ENCODE measurements at regions not wholly inside any gene's neighbourhood (a gene's known extent, or its start where the extent isn't known, plus 50 kb on each side); places are given as distances from the start of the nearest gene placed in this dataset.
"Not testable (repeated sequence)": the region's sequence is repeated elsewhere in the genome, so short reads cannot be mapped to it uniquely, and the experiment has no call there.

DNA sequence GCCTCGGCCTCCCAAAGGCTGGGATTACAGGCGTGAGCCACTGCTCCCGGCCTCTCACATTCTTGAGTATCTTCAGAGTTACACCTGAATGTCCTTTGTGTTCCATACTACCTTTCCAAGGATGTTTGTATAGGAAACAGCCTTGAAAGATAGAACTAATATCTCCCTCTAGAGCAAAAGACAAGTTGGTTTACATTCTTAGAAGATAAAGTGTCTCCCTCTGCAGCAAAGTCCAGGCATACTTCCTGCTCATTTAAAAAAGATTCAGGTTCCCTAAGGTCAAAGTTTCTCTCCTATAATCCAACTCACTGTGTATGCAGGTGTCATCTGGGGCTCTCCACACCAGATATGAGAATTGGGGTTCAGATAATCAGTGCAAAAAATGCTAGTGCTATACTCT, 224.4 kb downstream of the TPBG start:
- no peak for DNase-seq

DNA sequence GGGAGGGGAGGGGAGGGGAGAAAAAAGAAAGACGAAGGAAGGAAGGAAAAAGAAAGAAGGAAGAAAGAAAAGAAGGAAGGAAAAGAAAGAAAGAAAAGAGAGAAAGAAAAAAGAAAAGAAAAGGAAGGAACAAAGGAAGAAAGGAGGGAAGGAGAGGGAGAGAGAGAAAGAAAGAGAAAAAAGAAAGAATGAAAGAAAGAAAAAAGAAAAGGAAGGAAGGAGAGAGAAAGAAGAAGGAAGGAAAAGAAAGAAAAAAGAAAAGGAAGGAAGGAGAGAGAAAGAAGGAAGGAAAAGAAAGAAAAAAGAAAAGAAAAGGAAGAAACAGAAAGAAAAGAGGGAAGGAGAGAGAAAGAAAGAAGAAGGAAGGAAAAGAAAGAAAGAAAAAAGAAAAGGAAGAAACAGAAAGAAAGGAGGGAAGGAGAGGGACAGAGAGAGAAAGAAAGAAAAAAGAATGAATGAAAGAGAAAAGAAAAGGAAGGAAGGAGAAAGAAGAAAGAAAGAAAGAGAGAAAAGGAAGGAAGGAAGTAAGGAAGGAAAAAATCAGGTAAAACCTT, 225.3 kb downstream of the TPBG start:
- no peak for DNase-seq

DNA sequence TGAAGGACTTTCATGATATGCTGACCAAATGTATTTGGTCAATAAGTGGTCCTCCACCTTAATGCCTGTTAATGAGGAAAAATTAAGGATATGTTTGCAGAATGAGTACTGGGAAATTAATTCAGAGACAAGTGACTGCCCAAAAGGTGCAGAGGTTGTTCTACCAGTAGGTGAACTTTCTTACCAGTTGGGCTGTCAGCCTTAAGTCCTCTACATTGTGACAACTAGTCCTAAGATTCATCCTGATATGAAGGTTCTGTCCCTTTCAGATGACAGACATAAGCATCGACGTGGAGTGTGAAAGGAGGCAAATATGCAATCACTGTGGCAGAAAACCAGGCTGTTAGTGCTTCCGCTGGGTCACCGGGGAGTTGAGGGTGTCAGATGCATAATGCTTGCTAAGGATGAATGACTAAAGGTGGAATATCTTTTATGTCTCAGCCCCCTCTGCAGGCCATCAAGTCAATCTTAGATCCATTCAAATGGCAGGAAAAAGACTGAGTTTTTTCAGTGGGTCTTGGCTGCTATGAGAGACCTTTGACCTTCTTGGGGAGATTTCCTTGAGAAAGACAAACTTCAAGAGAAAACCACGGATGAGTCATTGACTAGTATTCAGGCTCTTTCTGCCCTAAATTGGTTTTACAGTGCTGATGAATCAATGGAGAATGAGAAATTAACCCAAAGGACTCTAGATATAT, 226.0 kb downstream of the TPBG start:
- peak; percentile 55 for DNase-seq

DNA sequence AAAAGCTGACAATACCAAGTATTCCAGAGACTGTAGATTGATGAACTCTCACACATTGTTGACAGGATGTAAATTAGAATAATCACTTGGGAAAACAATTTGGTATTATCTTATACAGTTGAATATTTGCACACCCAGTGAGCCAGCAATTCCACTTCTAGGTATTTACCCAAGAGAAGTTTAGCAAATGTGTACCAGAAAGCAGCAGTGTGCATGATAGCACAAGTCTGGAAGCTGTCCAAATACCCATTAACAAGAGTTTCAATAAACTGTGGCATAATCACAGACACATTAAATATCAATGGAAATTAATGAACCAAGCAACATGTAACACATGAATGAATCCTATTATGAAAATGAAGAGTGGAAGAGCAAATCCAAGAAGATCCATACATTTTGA, 233.6 kb downstream of the TPBG start:
- peak; percentile 41 for DNase-seq

DNA sequence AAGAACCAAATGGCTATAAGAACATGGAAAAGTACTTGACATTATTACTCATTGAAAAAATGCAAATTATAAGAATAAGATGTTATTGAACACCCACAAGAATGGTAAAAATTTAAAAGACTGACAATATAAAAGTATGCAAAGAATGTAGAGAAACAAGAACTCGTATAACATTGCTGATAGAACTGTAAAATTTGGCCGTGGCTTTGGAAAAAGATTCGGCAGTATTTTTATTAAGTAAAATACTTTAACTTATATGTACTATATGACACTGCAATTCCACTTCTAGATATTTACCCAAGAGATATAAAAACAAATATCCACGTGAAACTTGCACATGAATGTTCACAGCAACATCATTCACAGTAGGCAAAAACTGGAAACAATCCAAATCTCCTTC, 239.2 kb downstream of the TPBG start:
- no peak for DNase-seq

DNA sequence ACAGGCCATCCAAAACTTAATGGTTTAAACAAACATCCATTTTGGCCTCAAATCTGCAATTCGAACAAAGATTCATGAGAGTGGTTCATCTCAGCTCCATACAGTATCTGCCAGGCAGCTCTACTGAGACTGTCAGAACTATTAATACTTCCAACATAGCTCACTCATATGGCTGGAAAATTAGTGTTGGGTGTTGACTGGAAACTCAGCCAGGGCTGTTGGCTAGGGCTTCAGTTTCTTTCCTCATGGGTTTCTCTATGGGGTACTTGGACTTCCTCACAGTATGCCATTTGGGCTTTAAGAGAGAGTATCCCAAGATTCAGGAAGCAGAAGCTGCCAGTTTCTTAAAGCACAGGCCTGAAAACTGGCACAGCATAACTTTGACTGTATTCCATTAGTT, 240.3 kb downstream of the TPBG start:
- DNase-seq: no peak

DNA sequence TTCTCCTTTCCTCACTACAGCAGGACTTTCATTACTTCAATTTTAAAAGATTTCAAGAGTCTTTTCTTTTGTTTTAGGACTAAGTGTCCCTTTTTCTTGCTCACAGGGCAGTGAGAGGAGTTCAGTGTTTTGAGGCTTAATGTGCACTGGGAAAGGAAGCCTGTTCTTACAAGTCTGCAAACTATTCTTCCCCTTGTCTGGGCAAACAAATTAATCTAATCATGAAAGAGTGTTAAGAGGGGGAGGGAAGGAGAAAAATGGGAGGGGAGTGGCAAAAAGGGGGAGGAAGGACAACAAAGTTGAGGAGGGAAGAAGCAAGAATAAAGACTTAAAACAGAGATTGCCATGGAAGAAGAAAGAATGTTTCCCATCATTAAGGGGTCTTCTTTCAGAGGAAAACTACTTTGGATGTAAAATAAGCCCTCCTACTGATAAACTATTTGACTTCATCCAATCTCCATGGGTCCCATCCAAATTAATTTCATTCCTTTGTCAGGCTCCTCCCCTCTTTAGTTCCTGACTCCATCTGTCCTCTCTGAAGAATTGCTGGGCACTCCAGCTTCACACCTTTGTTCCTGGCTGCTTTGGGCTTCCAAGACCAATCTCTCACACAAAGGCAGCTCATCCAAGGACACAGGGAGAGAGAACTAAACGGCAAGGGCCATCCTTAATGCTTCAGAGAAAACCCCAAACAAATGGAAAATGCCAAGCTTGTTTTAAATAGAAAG, 244.5 kb downstream of the TPBG start:
- peak; percentile 54 for DNase-seq

DNA sequence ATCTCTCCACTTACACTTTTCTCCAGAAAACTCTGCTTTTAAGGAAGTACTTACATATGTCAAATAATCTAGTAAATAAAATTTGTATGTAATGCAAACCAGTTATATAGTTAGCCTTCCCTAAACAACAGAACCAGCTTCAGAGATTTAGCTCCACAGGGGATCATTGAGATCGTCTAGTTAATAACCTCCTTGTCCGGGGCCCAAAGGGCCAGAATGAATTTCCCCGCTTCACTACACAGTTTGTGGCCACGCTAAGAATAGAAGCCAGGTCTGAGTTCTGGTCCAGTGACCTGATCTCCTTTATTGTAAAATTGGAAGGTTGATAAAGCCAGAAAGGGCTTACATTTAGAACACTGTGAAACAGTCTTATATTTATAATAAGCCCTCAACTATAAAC, 245.2 kb downstream of the TPBG start:
- DNase-seq: no peak

DNA sequence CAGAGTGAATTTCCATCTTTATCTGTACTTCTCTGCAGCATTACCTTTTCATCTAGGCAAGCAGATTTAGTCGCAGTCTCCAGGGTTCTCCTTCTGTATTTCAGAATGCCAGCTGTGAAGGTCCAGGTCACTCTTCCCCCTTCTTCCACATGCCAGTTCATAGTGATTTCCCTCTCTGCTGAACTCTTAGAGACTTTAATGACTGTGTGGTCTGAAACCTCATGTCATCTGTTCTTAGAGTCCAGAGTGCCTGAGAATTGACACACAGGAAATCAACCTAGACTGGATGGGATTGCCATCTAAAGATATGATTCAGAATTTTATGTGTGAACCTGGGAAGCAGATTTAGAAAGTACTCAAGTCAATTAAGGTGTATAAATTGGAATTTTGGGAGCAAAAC, 248.1 kb downstream of the TPBG start:
- DNase-seq: peak; percentile 17

DNA sequence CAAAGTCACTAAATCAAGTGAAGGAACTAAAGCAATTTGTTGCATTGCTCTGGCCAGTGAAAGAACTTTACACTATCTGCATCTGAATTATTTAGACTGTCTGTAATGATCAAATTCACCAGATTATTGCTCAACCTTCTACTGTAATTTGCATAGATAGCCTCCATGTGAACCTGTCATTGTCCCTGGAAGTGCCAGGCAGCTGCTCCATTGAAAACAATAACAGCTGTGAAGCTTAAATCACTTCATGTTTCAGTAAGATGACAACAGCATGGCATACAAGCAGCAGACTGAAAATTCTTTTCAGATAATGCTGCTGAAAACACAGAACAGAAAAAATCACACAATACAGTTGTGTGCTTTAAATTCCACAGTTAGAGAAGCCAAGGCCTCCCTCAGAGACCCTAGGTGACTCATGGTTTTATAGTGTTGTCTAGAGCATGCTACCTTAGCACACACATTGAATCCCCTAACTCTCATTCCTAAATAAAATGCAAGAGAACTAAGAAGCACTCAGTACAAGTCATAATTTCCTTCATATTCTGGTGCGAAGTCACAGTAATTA, 248.9 kb downstream of the TPBG start:
- DNase-seq: peak; percentile 58

DNA sequence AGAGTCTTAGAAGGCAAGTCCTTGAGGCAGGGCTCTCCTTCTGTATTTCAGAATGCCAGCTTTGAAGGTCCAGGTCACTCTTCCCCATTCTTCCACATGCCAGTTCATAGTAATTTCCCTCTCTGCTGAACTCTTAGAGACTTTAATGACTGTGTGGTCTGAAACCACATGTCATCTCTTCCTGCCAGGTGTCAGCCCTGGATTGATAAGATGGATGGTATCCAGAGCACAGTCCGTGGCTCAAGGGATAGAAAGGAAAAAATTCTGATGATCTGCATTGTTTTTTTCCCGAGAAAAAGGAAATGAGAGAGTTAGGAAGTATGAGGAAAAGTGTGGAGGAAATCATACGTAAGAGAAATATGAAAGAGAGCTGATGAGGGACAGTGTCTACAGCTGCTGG, 250.9 kb downstream of the TPBG start:
- no peak for DNase-seq

DNA sequence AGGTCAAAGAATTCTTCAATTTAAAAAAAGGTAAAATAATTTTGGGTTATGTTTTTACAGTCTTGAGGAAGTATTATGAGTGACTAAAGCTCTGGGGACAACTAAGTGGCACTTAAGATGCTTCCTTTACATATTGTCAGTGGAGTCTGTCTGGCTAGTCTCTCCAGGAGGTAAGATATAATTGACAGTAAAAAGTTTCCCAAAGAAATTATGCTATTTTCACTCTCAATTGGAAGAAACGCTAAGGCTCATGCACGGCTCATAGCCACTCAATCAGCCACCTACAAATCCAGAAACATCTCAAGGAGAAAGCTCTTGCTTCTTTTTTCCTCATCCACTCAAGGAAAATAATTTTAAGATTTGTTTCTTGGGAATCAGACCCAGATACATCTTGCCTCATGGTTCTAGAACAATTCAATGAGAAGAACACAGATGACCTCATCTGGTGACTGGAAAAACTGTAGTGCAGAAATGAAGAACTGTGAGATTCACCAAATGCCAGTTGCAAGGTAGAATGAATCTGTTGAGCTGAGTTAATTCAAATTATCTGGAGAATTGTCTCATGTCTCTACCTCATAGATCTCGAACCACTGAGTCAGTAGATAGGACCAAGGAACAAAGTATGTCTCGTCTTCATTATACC, 252.9 kb downstream of the TPBG start:
- no peak for DNase-seq

DNA sequence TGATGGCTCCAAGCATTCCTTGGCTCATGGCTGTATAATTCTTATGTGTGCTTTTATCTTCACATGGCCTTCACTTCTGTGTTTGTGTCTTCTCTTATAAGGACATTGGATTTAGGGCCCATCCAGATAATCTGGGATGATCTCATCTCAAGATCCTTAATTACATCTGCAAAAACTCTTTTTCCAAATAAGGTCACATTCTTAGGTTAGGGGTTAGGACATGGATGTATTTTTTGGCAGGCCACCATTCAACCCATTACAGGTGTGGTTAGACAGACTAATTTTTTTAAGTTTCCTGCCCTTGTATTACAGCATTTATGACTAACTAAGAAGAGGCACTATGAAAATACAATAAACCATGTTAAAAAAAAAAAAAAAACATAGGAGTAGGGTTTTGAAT, 254.0 kb downstream of the TPBG start:
- no peak for DNase-seq

DNA sequence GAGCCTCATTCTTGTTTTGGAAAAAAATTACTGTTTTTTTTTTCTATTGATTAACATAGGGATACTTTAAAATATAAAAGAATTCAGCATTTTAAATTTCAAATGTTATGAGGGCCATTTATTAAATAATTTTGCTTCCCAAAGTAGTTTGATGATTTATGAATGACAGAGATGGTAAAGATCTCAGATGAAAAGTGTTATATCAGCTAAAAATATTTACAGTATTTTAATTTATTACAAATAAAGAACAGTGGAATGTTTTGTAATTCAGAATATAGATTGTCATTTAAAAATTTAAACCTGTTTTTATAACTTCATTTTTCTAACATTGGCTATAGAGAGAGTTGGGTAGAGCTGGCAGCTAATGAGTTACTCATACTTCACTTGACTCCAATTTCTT, 256.0 kb downstream of the TPBG start:
- DNase-seq: no peak

DNA sequence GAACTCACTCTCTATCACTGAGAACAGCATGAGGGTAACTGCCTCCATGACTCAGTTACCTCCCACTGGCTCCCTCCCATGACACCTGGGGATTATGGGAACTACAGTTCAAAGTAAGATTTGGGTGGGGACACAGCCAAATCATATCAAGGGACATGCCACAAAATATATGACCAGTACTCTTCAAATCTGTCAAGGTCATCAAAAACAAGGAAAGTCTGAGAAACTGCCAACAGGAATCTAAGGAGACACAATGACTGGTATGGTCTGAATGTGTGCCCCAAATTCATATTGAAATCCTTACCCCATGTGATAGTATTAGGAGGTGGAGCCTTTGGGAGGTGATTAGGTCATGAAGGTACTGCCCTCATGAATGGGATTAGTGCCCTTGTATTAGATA, 258.8 kb downstream of the TPBG start:
- no peak for DNase-seq

DNA sequence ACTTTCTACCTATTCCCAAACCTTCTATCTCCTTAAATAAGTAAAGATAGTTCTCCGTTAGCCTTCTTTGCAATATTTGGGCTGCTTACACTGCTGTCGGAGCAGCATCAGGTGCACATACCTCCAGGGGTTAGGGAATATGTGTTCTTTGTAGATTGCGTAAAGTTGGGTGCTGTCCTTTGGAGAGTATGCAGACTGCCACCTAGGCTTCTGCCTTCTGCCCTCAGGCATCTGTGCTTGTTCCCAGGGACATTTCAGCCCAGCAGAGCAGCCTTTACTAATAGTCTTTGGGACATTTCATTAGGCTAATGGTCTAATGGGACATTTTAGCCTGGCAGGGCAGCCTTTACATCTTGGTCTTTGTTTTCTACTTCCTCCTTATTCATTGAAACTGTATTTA, 260.6 kb downstream of the TPBG start:
- DNase-seq: no peak

DNA sequence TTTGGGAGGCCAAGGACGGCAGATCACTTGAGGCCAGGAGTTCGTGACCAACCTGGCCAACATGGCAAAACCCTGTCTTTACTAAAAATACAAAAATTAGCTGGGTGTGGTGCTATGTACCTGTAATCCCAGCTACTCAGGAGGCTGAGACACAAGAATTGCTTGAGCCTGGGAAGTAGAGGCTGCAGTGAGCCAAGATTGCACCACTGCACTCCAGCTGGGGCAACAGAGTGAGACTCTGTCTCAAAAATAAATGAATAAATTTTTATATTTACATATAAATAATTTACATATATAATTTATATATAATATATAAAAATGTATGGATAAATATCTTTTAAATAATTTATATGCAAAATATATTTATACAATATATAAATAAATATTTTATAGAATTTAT, 263.3 kb downstream of the TPBG start:
- DNase-seq: not testable (repeated sequence)

DNA sequence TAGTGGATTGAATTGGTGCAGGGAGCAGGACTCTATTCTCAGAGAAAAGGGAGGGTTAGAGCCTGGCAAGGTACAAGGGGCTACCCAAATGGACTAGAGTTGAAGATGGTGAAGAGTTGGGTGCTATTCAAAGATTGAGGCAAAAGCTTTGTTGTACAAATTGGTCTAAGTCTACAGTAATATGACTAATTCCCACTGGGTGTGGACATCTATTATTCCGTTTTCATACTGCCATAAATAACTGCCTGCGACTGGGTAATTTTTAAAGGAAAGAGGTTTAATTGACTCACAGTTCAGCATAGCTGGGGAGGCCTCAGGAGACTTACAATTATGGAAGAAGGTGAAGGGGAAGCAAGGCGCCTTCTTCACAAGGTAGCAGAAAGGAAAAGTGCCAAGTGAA, 266.3 kb downstream of the TPBG start:
- no peak for DNase-seq

DNA sequence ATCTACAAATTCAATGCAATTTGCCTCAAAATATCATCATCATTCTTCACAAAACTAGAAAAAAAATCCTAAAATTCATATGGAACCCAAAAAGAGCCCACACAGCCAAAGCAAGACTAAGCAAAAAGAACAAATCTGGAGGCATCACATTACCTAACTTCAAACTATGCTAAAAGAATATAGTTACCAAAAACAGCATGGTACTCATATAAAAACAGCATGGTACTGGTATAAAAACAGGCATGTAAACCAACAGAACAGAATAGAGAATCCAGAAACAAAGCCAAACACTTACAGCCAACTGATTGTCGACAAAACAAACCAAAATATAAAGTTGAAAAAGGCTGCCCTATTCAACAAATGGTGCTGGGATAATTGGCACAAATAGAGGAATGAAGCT, 278.1 kb downstream of the TPBG start:
- no peak for DNase-seq

DNA sequence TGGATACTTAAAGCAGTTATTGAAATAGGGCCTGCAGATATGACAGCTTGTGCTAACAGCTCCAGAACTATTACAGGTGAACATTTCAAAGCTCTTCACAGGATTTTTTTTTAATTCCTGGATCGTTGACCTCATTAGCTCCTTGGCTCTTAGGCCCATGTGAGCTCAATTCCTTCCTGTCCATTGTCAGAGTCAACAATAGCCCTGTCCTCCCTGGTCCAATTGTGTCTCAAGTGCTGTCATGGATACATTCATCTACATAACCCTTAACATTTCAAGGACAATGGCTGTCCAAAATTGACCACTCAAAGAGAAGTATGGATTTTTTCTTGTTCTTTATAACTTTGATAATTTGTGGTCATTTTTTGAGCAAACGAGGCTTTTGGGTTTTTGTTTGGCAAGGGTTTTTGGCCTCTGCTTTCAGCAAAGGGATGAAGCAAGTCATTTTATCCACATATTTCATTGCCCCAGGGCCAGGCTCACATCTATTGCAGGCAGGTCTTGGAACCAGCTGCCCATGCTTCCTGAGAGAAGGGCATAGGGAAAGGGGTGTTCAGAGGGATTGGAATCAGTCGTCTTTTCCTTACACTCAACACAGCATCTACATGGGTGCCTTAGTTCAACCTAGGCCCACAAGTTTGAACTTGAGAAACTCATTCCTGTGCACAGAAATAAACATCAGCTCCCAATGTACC, 282.1 kb downstream of the TPBG start:
- DNase-seq: no peak

DNA sequence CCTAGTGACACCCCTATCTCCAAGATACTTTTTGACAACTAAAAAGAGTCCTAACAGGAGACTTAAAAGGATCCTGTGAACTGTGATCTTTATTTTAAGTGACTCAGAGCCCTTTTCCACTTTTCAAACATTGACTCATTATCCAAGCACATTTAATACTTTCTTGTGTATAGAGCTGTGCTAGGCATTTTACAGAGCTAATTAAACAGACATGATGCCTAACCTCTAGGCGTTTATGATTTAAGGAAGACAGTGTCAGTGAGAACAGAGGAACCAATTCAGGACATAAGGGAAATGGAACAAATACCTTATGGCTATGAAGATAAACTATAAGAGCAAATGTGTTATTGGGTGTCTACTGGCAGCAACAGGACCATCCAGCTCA, 282.6 kb downstream of the TPBG start:
- DNase-seq: no peak

DNA sequence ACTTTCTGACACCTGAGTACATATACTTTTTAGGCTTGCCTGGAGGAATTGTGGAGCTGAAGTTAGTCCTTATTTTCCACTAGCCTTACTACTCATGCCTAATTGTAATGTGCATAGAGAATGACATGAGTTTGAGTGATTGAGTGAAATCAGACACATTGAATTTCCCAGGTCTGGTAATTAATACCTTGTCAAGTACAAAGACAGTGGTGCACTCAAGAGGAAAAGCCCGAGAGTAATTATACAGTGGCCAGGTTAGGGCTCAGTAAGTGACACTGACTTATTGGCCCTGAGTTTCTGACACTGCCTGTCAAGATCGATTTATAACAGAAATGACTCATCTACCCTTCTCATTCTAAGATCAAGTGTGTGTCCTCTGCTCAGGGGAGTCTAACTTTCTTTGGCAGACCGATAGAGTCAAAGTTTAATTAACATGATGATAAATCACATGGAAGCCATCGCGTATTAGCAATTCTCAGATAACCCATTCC, 288.3 kb downstream of the TPBG start:
- DNase-seq: peak; percentile 10

DNA sequence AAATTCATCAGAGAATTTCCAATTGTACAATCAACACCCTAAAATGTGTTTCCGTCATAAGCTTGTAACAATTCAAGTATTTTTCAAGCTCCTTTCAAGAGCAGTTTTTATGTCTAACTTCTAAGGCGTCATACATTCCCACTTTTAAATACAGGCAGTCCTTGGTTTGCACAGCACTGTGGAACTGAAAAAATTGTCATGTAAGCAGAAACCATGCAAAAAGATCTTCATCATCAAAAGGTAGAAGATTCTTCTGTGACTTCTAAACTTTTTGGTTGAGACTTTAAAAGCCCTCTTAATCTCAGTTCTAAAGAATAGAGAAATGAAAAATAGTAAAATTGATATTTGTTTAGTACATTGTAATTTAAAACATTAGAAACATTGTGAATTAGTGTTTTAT, 315.6 kb downstream of the TPBG start:
- no peak for DNase-seq

Measured in eye (tissue), 1 donor.